A673 (cell line): ENCODE measurements at regions not wholly inside any gene's neighbourhood (a gene's known extent, or its start where the extent isn't known, plus 50 kb on each side); places are given as distances from the start of the nearest gene placed in this dataset.

Source experiments
- BruUV-seq: library from RNA; stranded (reverse); fragments of 400-500 nt; replicated peaks from 2 replicates; lab custom pipeline; 2021; lab: Mats Ljungman, UMichigan
- CTCF ChIA-PET: fragments of 300-600 bp; sonication (Branson Sonifier 250); formaldehyde crosslinking; loops from one replicate; lab custom pipeline; 2022; ENCODE audit warnings: antibody characterized with exemption; lab: Charles Lee
- POLR2A ChIA-PET: fragments of 300-600 bp; sonication (Branson Sonifier 250); formaldehyde crosslinking; loops from one replicate; lab custom pipeline; 2022; ENCODE audit warnings: antibody characterized with exemption; ENCODE audit not compliant: low non-redundant PET; lab: Charles Lee
- DNase-seq: peaks from one replicate; pipeline ENCODE4 v3.0.0-alpha.2; 2015; ENCODE audit warnings: low spot score
- H3K27ac ChIP-seq: fragments of 200-600 bp; sonication (generic); 2 replicates; pipeline ENCODE4 v1.5.1; 2016; ENCODE audit warnings: mixed run types, low read depth, mild to moderate bottlenecking, mixed read lengths, antibody characterized with exemption, low read length; ENCODE audit not compliant: poor library complexity, severe bottlenecking
- H3K27me3 ChIP-seq: fragments of 200-600 bp; sonication (generic); replicated peaks from 2 replicates; pipeline ENCODE4 v1.6.1; 2017; ENCODE audit warnings: mixed run types, low read depth, mild to moderate bottlenecking, mixed read lengths, antibody characterized with exemption, low read length; ENCODE audit not compliant: insufficient read depth, poor library complexity
- H3K36me3 ChIP-seq: fragments of 200-600 bp; sonication (generic); 2 replicates; pipeline ENCODE4 v1.6.1; 2016; ENCODE audit warnings: mixed run types, mild to moderate bottlenecking, mixed read lengths, antibody characterized with exemption, low read length; ENCODE audit not compliant: insufficient read depth, poor library complexity, severe bottlenecking
- H3K4me1 ChIP-seq: fragments of 200-600 bp; sonication (generic); 2 replicates; pipeline ENCODE4 v1.6.1; 2017; ENCODE audit warnings: mixed run types, mild to moderate bottlenecking, mixed read lengths, antibody characterized with exemption, low read length; ENCODE audit not compliant: insufficient read depth, poor library complexity, severe bottlenecking
- H3K4me3 ChIP-seq: fragments of 200-600 bp; sonication (generic); 2 replicates; pipeline ENCODE4 v1.5.1; 2016; ENCODE audit warnings: low read depth, mixed run types, mild to moderate bottlenecking, mixed read lengths, low read length; ENCODE audit not compliant: poor library complexity, severe bottlenecking
- H3K9me3 ChIP-seq: fragments of 200-600 bp; sonication (generic); 2 replicates; pipeline ENCODE4 v1.6.1; 2016; ENCODE audit warnings: mixed run types, low read depth, mild to moderate bottlenecking, mixed read lengths, antibody characterized with exemption, low read length; ENCODE audit not compliant: poor library complexity, severe bottlenecking
- CTCF ChIP-seq: fragments of 300-800, 200-600 bp; sonication (generic); conservative IDR thresholded peaks from 2 replicates; pipeline ENCODE4 v1.5.1; 2017; ENCODE audit warnings: low read depth, mild to moderate bottlenecking, antibody characterized with exemption, low read length, moderate library complexity, mixed read lengths
- EZH2 ChIP-seq: fragments of 200-600 bp; sonication (generic); IDR thresholded peaks from 2 replicates; pipeline ENCODE4 v1.6.1; 2017; ENCODE audit warnings: borderline replicate concordance, low read depth, mild to moderate bottlenecking, mixed read lengths, antibody characterized with exemption, low read length; ENCODE audit not compliant: poor library complexity, severe bottlenecking
- intact Hi-C: fragments of 100-400 bp; cut with micrococcal nuclease; formaldehyde crosslinking; loops from one replicate; pipeline ENCODE4 v1.10.0; 2022; ENCODE audit not compliant: unreplicated experiment

DNA sequence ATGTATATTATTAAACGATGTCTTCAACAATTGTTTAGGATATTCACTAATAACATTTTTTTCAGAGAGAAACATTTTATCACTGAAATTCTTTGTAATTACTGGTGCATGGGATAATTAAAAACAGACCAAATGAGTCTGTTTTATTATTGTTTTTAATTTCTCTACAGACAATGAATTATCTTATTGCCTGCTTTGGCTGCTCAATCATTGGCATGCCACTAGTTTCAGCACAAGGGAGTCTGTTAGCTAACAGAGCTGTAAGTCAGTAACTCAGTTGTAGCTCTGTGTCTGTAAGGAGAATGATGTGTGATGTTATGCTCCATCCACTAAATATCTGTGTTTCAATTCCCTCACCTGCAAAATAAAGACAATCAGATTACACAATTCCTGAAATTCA is 443.9 kb downstream of the PRR16 start:
- no TSS peak for BruUV-seq
- ChIA-PET POLR2A (no interaction called here), CTCF (no interaction called here)
- intact Hi-C loops = no loop called here
- no peaks in the 10 kb centered on the region for H3K36me3 ChIP-seq
- no peak for DNase-seq
- TF ChIP-seq CTCF (no peak), EZH2 (no peak)
- H3K4me3 ChIP-seq = no peak overlapping the region
- H3K27me3 ChIP-seq = no peaks in the 10 kb centered on the region
- no peaks in the 10 kb centered on the region for H3K4me1 ChIP-seq
- H3K27ac ChIP-seq = no peak overlapping the region
- H3K9me3 ChIP-seq = no peaks in the 10 kb centered on the region

DNA sequence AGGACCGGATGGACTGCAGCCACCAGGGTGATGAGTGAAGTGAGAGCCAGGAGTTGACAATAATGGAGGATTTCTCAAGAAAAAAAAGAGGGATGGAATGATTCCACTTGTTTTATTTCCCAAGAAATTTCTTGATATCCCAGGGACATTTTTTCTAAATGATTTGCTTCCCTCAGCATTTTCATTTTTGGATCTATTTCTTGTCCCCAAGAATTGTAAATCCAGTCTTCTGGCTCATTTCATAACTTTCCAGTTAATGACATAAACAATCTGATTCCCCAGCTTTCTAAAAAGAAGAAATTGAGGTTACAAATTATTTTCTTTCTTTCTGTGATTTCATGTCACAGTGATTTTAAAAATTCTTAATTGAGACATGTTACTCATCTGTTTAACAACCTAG is 446.5 kb downstream of the PRR16 start:
- no peak overlapping the region for H3K27ac ChIP-seq
- H3K36me3 ChIP-seq = no peaks in the 10 kb centered on the region
- no peak overlapping the region for H3K4me3 ChIP-seq
- DNase-seq = no peak
- intact Hi-C loops = no loop called here
- CTCF ChIA-PET = no interaction called here
- BruUV-seq = no TSS peak
- TF ChIP-seq CTCF = no peak
- no peak for TF ChIP-seq EZH2
- POLR2A ChIA-PET = no interaction called here
- no peaks in the 10 kb centered on the region for H3K27me3 ChIP-seq
- no peaks in the 10 kb centered on the region for H3K9me3 ChIP-seq
- H3K4me1 ChIP-seq = no peaks in the 10 kb centered on the region

DNA sequence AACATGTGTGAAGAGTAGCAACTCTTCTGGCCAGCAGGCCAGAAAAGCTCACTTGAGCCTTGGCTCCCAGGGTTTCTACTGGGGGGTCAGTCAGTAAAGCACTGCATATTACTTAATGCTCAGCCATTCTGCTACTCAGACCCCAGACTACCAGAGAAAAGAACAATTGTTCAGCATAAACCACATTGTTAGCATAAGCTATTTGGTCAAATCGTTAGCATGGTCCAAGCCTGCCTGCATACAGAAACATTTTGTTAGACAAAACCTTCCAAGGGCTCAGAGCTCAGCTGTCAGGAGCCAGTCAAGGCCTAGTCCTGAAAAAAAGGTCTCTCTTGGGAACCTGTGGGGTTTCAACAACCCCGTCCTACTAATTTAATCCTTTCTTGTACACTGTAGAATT is 449.3 kb downstream of the PRR16 start:
- CTCF ChIA-PET = no interaction called here
- BruUV-seq = no TSS peak

More for the DNA sequence above, 449.3 kb downstream of the PRR16 start:
- no peaks in the 10 kb centered on the region for H3K36me3 ChIP-seq
- no peaks in the 10 kb centered on the region for H3K27me3 ChIP-seq
- intact Hi-C loops = no loop called here
- H3K4me3 ChIP-seq = no peak overlapping the region
- TF ChIP-seq EZH2 = no peak
- TF ChIP-seq CTCF = no peak
- no peaks in the 10 kb centered on the region for H3K9me3 ChIP-seq
- no peak for DNase-seq
- POLR2A ChIA-PET = no interaction called here
- H3K27ac ChIP-seq = no peak overlapping the region
- H3K4me1 ChIP-seq = no peaks in the 10 kb centered on the region
